Stimulated activated CD4-positive, alpha-beta T cell treated with anti-CD3 and anti-CD28 coated beads, Interleukin-2, amount 100 ng/mL, for 48 hours (primary cell): ENCODE measurements at regions not wholly inside any gene's neighbourhood (a gene's known extent, or its start where the extent isn't known, plus 50 kb on each side); places are given as distances from the start of the nearest gene placed in this dataset.
A peak's percentile ranks its signal among the peaks of the same experiment; 100 is the strongest.
"Not testable (repeated sequence)": the region's sequence is repeated elsewhere in the genome, so short reads cannot be mapped to it uniquely, and the experiment has no call there.

Experiments
- DNase-seq, 2 donors: peaks; one replicate each; pipeline ENCODE4 v3.0.0-alpha.2; 2020

DNA sequence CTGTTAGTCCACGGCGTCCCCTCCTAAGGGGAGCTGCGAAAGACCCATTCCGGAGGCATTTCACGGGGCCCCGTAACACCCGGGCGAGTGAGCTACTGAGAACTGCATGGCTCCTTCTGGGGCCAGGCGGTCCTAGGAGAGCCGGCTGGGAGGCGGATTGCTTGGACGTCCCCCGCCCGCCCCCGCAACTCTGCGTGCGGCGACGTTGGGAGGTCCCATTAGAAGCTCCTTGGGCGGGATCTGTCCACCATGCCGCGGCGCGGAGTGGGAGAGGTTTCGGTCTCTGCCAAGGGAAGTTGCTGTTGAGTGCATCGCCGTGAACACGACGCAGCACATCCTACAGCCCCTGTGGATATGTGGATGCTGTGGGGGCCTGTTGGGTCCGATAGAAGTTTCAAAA is 85.4 kb upstream of the IGFBP7 start:
- DNase-seq: no peak

DNA sequence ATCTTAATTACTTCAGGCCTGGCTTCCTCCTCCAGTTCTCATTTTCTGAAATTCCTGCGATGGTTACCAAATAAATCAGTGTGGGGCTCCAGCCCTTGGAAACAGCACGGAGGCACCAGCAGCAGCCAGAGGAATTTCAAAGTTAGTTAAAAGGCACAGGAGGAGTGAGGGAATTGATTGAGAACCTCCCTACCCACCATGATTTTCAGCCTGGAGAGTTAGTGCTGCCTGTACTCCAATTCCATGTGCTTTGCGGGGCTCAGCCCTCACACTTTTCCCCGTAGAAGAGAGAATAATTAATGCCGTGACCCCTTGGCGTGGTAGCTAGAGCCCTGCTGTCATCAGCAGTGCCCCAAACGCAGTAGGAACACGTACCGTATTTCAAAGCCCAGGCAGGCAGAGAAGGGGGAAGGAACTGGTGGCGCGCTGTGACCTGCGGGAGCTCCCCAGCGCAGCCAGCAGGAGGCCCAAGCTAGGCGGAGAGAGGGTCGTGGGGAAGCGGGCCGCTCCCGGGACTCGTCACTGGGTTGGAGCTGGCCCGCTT is 84.0 kb upstream of the IGFBP7 start:
- DNase-seq: no peak

DNA sequence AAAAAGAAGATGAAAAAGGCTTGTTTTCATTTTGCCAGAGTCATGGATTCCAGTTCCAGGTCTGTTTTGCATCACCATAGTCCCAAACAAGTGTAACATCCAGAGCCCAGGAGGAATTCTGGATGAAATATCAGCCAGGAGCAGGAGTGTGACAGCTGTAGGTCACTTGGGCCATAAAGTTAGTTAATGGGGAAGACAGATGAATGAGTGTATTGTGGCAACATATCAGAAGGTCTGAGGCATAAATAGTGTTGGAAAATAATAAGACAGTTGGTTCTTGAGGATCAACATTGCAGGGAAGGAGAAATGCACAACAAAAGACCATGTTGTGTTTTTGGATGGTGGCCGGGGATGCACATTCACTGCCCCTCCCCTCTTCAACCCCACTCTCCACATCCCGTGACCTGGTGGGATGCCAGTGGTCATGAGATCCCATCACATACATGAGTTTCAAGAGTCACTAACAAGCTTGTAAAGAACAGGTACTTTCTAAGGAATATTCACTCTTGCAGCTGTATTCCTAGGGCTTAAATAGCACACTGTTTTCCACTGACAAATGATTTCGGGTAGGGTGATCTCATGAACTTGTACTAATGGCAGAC is 83.1 kb upstream of the IGFBP7 start:
- no peak for DNase-seq

DNA sequence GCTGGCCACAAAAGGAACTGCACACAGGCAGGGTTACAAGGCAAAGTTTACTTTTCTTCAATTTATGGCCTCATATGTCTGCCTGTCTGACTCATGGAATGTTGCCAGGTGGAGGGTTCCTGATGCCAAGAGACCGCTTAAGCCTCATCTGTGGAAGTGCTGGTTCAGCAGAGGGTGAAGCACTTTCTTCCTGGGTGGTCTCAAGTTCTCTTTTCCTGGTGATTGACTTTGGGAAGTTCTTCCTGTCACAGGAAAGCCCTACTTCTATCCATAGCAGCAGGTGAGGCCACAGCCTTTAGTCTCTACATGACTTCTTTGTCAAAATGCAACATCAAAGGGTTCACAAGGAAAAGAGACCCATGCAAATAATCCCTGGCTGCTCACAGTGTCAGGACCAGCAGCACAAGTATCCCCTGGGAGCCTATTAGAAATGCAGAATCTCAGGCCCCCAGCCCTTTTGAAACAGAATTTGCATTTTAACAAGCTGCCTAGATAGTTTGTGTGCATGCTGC is 81.4 kb upstream of the IGFBP7 start:
- DNase-seq: no peak

DNA sequence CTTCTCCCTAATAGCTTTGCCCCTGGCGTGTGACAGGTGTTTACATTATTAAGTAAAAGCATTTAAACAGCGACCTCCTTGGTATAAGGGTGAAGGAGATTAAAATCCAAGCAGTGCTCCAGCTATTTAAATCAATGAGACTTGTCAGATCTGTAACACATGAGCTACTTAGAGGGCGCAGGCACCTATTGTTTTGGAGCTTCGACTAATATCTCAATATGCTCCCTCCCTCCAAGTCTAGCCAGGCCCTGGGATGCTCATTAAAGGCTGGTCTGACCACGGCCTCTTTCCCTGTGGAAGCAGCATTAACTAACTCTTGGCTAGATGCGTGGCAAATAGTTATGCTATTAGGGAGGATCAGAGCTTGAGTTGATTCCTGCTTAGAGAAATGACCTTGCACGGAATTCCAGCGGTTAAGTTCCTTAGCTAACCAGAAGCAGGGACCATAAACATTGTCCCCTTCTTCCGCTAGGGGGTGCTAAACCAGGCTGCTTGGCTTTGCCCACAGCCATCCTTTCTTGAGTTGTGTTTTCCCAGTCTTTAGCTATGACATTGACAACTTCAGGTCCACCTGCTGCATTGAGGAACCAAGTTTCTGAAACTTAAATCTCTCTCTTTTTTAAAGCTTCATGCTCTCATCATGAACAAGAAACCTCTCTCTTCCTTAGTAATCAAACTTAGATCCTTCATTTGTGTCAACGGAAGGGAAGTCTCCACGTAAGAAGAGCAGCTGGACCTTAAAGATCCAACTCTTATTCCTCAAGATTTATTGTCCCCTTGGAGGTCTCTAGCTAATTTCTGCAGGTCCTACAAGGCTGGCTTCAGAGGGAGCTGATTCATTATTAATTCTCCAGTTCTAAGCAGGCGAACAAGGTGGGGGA is 80.7 kb upstream of the IGFBP7 start:
- peak; percentile 19 to 21 for DNase-seq

DNA sequence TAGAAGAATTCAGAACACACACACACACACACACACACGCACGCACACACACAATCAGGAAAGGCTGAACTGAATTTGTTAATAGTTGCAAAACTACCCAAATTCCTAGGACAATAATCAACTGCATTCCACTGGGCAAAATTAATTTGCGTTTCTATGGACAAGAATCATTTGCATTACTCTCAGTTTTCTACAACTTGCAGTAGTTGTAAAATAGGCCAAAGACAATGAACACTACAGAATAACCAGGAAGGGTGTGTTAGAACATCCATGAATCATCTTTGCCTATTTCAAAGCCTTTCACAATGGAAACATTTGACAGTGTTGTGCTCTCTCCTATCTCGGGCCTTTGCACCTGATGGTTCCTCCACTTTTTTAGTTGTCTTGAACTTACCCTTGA is 77.1 kb upstream of the IGFBP7 start:
- no peak for DNase-seq

DNA sequence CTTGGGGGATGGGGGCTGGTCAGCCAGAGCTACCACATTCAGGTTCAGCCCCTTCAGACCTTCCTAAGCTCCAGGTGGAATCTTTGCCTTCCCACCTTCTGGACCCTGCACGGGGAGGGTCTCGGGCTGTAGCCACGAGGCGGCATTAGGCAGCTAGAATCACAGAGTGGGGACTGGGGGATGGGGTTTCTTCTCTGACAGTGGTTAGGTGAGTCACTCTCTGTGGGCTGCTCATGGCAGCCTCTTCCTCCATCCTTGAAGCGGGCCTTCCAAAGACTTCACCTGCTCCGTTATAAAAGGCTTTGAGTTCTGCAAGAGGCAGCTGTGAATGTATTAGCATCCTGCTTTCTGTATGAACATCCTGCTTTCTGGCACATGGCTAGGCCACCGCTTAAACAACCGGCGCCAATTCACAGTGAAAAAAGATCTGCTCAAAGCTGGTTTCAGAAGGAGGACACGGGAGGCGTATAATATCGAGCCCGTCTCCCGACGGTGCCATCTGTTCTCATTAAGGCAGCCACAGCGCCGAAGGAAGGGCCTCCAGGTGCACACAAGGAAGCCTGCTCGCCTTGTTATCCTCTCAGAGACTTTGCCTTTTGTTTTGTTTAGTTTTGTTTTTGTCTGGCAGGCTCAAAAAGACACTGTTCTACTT is 74.3 kb upstream of the IGFBP7 start:
- DNase-seq: no peak

DNA sequence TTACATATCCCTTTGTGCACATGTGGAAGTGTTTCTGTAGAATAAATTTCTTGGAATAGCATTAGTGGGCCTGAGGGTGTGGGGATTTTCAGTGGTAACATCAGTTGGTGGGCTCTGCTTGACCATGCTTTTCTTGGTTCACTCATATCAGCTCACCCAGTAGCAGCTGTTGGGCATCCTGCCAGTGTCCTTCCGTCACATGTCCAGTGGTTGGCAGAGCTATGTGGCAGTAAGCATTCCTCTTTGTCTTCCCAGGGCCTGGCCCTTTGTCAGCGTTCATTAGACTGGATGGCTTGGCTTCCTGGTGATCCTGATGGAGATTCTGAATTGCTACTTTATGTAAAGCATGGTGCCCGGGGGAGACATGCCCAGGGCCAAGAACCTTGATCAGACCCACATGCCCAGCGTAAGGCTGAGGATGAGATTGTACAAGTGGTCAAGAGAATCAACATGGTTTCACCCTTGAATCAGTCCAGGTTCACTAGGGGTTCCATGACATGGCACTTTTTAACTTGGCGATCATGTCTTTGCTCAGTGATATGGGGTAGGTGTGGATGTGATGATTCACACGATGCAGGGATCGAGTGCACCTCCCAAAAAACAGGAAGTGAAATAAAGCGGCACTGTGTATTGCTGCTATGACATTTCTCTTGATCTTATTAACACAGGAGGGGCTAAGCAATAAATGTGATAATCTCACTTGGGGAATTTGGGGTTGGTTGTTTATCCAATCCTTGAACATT is 72.1 kb upstream of the IGFBP7 start:
- DNase-seq: no peak

DNA sequence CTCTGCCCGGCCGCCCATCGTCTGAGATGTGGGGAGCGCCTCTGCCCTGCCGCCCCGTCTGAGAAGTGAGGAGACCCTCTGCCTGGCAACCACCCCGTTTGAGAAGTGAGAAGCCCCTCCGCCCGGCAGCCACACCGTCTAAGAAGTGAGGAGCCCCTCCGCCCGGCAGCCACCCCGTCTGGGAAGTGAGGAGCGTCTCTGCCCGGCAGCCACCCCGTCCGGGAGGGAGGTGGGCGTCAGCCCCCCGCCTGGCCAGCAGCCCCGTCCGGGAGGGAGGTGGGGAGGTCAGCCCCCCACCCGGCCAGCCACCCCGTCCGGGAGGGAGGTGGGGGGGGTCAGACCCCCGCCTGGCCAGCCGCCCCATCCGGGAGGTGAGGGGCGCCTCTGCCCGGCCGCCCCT is 63.0 kb upstream of the IGFBP7 start:
- DNase-seq: not testable (repeated sequence)

DNA sequence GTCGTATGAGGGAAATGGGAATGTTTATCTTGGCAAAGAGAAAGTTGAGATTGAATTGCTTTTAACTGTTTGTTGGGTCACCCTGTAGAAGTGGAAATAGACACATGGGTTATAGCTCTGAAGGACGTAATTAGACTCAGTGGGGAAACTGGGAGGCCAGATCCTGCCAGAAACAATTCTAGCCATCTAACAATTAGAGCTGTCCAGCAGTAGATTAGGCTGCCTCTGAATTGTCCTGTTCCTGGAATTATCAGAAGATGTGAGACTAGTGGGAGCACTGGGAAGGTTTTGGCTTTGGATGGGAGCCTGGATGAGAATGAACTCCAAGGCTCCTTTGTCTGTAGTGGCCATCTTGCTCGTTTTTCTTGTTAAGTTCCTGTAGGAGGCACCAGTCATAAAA is 61.9 kb upstream of the IGFBP7 start:
- no peak for DNase-seq

DNA sequence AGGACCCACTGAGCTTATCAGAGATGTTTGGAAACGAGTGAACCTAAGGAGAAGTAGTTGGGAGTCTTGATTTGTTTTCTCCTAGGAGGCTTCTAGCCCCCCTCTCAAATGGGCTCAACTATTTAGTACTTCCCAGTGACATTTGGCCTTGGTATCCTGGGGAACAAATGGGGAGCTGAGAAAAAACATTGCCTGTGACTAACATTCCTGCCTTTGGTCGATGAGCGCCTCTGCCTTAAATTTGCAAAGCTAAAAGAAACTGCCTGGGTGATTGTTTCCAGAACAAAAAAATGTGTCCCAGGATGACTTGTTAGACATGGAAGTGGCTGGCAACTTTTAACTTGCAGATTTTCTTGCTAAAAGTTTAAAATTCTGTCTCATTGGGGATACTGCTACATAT is 58.8 kb upstream of the IGFBP7 start:
- no peak for DNase-seq

DNA sequence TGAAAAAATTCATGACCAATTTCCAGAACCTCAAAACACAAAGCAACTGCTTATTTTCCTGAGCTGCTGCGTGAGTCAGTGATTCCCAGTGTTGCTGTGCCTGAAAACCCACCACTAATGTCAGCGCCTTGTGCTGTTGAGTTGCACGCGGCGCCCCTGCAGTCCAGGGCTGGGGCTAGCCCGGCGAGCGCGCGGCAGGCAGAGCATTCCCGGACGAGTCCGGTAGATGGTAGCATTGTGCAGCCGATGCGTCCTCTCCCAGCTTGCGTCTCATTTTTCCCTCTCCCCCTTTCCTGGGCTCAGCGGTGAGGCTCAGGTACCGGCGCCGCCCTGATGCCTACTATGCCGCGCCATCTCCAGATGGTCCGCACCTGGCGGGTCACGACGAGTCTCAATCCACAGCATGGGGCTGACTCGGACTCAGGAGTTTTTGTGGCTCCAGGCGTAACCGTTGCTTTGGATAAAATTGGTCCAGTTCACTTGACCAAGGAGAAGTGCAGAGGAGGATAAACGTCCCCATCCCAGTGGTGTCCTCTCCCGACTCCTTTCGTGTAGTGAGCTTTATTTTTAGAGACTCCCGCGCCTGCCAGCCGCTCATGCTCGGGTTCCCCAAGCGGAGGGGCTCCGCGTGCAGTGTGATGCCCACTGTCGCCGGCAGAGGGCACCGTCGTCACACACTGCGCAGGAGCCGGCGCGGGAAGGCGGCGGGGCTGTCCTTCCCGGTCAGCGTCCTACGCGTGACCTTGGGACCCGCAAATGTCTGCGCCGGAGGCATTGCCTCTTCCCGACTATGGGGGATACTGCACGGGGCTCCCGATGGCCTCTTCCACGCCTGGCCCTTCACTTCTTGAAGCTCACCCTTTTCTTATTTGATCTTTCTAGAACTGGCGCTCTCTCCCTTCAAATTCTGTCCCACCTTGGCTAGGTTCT is 53.6 kb upstream of the IGFBP7 start:
- DNase-seq: peak; percentile 68 to 80

DNA sequence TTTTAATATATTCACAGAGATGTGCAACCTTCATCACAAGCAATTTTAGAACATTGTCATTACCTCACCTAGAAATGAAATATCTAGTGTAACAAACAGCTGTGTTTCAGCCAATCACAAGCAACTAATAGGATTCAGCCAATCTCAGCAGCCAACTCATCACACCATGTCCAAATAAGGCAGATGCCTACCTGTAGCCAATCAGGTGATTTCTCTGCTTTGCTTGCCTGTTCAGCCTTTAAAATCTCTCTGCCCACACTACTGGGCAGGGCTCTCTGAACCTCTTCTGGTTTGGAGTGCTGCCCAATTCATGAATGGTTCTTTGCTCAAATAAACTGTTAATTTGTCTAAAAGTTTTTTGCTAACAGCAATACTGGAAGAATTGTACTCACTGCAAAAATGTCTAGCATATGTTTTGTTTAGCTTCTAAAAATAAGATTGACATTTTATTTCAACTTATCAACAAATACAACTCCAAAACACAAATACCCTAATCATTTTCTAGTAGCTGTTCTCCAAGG is 52.4 kb upstream of the IGFBP7 start:
- DNase-seq: no peak
